ENCODE measurements at regions not wholly inside any gene's neighbourhood (a gene's known extent, or its start where the extent isn't known, plus 50 kb on each side); places are given as distances from the start of the nearest gene placed in this dataset.

DNA sequence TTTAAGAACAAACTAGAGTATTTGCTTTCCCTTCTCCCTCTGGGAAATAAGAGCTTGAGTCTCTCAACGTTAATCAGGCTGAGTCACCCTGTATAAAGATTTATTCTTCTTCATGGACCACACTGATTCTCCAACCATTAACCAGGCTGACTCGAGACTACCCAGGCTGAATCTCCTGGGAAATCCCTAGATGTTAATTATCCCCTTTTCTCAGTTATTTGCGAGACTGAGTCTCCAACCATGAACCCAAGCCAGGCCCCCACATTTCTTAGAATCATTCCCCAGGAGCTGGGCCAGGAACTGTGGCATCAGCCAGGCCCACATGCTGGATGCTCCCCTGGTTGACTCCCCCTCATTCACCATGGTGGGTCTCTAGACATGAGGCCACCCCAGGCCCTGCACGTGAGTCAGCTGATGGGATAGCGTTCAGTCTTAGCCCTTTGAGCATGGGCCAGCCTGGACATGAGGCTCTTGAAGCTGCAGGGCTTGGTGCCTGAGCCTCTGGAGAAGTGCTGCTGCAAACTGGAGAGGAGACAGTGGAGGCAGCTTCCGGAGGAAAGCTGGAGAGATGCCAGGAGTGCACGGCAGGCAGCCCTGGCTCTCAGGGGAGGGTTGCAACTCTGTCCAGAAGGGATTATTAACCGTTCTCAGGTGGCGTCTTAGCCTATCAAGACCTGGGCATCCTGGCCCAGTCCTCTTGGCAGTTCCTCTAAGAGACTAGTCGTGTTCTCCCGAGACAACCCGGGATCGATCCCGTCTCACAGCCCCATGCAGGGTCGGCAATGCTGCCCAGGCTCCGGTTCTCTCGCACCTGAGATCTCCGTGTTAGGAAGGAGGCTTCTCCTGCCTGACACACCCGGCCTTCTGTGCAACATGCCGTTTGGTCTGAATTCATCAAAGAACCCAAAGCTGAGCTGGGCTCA is 296.6 kb downstream of the ADGRD1 start:
- Histone ChIP-seq H3K27me3 (no peaks in the 10 kb centered on the region), H3K36me3 (no peaks in the 10 kb centered on the region), H3K27ac (no peak overlapping the region), H3K4me1 (no peaks in the 10 kb centered on the region), H3K4me3 (no peak overlapping the region), H3K9me3 (no peaks in the 10 kb centered on the region)
- intact Hi-C loops (cut with DNase I): no loop called here
- no peak for ATAC-seq
- no peak for TF ChIP-seq CTCF (IDR thresholded peaks at IDR 0.05)
- no peak for DNase-seq

DNA sequence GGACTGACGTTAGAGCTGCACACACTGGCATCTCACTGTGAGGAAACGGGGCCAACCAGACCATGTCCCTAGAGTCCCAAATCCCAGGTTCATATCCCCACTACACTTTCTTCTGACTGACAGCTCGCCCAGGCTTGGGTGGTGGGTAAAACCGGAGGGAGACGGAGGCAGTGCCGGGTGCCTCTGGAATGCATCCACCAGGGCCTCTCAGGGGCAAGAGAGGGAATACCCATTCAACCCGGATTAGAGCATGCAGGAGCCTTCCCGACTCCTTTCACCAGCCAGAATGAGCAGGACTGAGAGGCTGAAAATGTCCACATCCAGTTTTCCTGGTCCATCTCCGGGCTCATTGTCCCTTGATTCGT is 297.2 kb downstream of the ADGRD1 start:
- DNase-seq (no peak), ATAC-seq (no peak)
- no peaks in the 10 kb centered on the region for H3K27me3 ChIP-seq
- no peaks in the 10 kb centered on the region for H3K36me3 ChIP-seq
- H3K4me1 ChIP-seq: no peaks in the 10 kb centered on the region
- H3K9me3 ChIP-seq: no peaks in the 10 kb centered on the region
- TF ChIP-seq CTCF (IDR thresholded peaks at IDR 0.05): no peak
- H3K4me3 ChIP-seq: no peak overlapping the region
- intact Hi-C loops (cut with DNase I): no loop called here
- H3K27ac ChIP-seq: no peak overlapping the region

DNA sequence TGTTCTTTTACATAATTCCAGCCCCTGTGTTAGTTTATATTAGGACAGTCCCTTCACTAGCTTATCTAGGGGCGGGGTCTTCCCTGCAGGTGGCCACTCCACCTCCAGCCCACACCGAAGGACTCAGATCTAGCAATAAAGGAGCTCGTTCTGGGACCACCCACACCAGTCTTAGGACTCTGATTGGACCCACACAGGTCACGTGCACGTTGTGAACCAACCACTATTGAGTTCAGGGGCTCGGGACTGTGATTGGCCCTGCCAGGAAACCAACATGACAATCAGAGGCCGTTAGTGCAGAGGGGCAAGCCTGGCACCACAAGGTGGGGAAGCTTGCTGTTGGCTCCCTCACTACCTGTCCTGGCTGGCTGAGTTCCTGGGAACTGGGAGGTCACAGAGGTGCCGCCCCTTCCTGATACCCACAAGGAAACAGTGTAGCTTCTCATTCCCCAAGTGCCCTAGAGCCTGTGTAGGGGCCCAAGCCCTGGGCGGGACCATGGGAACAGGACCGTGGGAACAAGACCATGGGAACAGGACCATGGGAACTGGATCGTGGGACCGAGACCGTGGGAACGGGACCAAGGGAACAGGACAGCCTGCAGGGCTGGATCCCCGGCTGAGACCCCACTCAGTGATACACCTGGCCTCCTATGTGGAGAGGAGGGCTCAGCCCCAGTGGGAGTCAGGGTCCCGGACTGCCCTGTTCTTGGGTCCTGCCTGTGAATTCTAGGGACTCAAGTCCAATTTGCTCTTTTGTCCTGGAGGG is 297.8 kb downstream of the ADGRD1 start:
- intact Hi-C loops (cut with DNase I): no loop called here
- no peak for TF ChIP-seq CTCF (IDR thresholded peaks at IDR 0.05)

DNA sequence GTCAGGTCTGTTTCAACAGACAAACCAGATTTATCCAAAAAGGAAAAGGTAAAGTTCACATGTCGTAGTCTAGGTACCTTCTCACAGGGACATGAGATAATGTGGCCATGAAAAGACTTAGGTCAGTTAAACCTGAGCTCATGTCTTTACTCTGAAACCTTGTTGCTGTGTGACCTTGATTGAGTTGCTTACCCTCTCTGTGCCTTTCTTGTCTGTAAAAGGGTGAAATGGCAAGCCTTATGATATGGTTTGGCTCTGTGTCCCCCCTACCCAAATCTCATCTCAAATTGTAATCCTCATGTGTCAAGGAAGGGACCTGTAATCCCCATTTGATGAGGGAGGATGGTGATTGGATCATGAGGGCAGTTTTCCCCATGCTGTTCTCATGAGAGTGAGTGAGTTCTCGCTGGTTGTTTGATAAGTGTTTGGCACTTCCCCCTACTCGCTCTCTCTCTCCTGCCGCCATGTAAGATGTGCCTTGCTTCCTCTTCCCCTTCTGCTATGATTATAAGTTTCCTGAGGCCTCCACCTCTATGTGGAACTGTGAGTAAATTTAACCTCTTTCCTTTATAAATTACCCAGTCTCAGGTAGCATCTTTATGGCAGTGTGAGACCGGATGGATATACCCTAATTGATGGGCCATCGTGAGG is 299.8 kb downstream of the ADGRD1 start:
- TF ChIP-seq CTCF (IDR thresholded peaks at IDR 0.05): no peak
- Histone ChIP-seq H3K36me3 (no peaks in the 10 kb centered on the region), H3K9me3 (no peaks in the 10 kb centered on the region), H3K27me3 (no peaks in the 10 kb centered on the region), H3K4me3 (no peak overlapping the region), H3K4me1 (no peaks in the 10 kb centered on the region), H3K27ac (no peak overlapping the region)
- no peak for ATAC-seq
- intact Hi-C loops (cut with DNase I): no loop called here
- no peak for DNase-seq

More for the DNA sequence above, 297.8 kb downstream of the ADGRD1 start:
- Histone ChIP-seq H3K4me3 (no peak overlapping the region), H3K27me3 (no peaks in the 10 kb centered on the region), H3K9me3 (no peaks in the 10 kb centered on the region), H3K36me3 (no peaks in the 10 kb centered on the region), H3K4me1 (no peaks in the 10 kb centered on the region), H3K27ac (no peak overlapping the region)
- ATAC-seq (no peak), DNase-seq (no peak)

DNA sequence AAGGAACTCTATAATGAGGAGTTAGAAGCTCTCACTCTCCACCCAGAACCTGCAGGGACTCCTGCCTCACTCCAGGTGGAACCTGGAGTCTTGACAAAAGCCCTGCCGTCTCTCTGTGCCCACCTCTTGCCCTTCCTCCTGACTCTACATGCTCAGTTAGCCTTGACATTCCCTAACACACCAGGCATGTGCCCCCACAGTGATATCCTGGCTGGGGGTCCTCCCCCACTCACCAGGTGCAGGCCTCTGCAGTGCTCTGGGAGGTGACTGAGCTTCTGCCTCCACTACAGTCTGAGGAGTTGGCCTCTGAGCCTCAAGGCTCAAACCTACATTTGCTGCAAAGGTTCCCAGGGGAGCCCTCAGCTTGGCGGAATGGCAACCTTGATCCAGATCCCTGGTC is 300.7 kb downstream of the ADGRD1 start:
- ATAC-seq: no peak
- TF ChIP-seq CTCF (IDR thresholded peaks at IDR 0.05): no peak
- Histone ChIP-seq H3K4me3 (no peak overlapping the region), H3K9me3 (no peaks in the 10 kb centered on the region), H3K27me3 (no peaks in the 10 kb centered on the region), H3K36me3 (no peaks in the 10 kb centered on the region), H3K27ac (no peak overlapping the region), H3K4me1 (no peaks in the 10 kb centered on the region)
- DNase-seq: no peak
- intact Hi-C loops (cut with DNase I): no loop called here
